ENCODE measurements at regions not wholly inside any gene's neighbourhood (a gene's known extent, or its start where the extent isn't known, plus 50 kb on each side); places are given as distances from the start of the nearest gene placed in this dataset.
A peak's percentile ranks its signal among the peaks of the same experiment; 100 is the strongest.

DNA sequence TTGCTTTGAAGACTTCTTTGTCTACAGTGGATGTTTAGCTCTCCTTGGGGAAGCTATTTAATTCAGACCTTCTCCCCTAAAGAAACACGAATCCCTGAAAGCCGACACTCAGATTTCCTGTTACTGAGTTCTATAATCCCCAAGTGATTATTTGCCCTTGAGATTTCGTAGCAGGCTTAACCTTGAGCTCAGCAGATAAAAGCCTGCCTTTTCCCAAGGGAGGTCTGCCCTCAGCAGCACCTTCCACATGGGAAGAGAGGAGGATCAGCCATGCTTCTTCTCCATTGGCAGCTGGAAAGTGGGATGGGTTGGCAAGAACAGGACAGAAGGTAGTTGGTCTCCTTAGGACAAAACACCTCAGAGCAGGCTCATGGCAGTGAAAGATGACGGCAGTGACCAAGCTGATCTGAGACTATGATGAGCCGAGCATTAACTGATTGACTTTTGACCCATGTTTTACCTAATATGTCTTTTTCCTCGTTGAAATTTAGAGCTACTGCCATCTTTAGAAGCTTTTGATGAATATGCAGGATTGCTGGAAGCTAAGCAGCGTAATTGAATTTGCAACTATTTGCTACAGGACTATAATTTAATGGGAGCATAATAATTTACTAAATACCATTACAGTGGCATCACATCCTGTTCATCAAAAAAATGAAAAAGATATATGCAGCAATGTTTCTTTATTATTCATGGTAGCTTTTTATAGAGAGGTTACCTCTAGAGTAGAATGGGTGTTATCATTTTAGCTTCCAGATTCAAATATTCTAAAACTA lies 511.1 kb upstream of the ID2 start:
- 67 to 72% (median 70%) methylated on average over 7 of the region's 7 CpGs for WGBS, 4 donors
- Histone ChIP-seq H3K27ac (no peak overlapping the region), H3K4me1 (peaks cover 0 to 22% (median 6%) of the 10 kb centered on the region in 12 donors), H3K9me3 (peaks cover 0 to 7% (median 0%) of the 10 kb centered on the region in 12 donors), H3K4me3 (no peak overlapping the region), H3K36me3 (no peaks in the 10 kb centered on the region), H3K27me3 (no peaks in the 10 kb centered on the region)
- no peak for ATAC-seq
- intact Hi-C loops (cut with DNase I), result no loop called here
- no peak for DNase-seq
- TF ChIP-seq, protein P1, sequence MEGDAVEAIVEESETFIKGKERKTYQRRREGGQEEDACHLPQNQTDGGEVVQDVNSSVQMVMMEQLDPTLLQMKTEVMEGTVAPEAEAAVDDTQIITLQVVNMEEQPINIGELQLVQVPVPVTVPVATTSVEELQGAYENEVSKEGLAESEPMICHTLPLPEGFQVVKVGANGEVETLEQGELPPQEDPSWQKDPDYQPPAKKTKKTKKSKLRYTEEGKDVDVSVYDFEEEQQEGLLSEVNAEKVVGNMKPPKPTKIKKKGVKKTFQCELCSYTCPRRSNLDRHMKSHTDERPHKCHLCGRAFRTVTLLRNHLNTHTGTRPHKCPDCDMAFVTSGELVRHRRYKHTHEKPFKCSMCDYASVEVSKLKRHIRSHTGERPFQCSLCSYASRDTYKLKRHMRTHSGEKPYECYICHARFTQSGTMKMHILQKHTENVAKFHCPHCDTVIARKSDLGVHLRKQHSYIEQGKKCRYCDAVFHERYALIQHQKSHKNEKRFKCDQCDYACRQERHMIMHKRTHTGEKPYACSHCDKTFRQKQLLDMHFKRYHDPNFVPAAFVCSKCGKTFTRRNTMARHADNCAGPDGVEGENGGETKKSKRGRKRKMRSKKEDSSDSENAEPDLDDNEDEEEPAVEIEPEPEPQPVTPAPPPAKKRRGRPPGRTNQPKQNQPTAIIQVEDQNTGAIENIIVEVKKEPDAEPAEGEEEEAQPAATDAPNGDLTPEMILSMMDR (IDR thresholded peaks at IDR 0.05), result no peak
- no peak for TF ChIP-seq POLR2A (IDR thresholded peaks at IDR 0.05)

DNA sequence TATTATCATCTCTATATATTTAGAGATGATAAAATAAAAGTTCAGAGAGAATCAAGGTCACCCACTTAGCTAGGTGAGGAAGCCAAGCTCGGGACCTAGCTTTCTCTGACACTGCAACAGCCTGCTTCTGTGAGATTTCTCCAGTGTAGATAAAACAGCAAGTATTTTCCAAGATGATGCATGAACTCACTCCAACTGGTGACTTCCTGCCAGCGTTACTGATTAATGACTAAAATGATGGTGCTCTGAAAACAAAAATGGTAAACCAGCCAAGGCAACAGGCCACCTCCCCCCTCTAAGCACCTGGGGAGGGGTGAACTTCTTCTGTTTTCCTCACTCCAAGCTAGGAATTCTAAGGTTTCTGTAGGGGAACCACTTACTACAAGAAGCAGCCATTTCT lies 510.2 kb upstream of the ID2 start:
- H3K27ac ChIP-seq, result no peak overlapping the region
- WGBS, 4 donors, result 5 to 15% (median 11%) methylated on average over 2 of the region's 2 CpGs
- peaks cover 0 to 22% (median 6%) of the 10 kb centered on the region in 12 donors for H3K4me1 ChIP-seq
- TF ChIP-seq POLR2A (IDR thresholded peaks at IDR 0.05), result no peak
- TF ChIP-seq, protein P1 (IDR thresholded peaks at IDR 0.05), result no peak
- H3K36me3 ChIP-seq, result no peaks in the 10 kb centered on the region
- H3K9me3 ChIP-seq, result peaks cover 0 to 9% (median 0%) of the 10 kb centered on the region in 12 donors
- no peak overlapping the region for H3K4me3 ChIP-seq
- ATAC-seq (peak in 3 of 4 donors; percentile 39 to 72 (median 56)), DNase-seq (no peak)
- intact Hi-C loops (cut with DNase I), result no loop called here
- no peaks in the 10 kb centered on the region for H3K27me3 ChIP-seq

DNA sequence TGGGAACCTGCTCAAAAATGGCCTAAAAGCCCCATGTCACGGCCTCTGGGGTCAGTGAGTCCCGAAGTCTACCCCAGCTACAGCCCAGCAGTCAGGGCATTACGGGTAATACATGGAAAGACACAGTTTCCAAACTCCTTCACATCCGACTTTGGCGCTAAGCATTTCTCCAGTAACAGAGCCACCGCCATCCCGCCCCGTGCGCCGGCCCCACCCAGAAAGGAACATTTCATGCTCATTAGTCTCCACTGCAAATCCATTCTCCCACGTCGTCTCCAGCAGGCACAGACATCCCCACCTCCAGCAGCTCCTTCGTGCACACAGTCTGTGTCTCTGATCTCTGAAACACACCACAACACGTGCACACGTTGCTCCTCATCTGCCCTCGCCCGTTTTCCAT lies 509.2 kb upstream of the ID2 start:
- TF ChIP-seq POLR2A (IDR thresholded peaks at IDR 0.05), result no peak
- TF ChIP-seq, protein P1 (IDR thresholded peaks at IDR 0.05), result no peak
- no peaks in the 10 kb centered on the region for H3K27me3 ChIP-seq
- H3K36me3 ChIP-seq, result no peaks in the 10 kb centered on the region
- ATAC-seq (no peak), DNase-seq (no peak)
- intact Hi-C loops (cut with DNase I), result no loop called here
- WGBS, 4 donors, result 97 to 98% (median 98%) methylated on average over 17 of the region's 17 CpGs
- H3K27ac ChIP-seq, result no peak overlapping the region
- peaks cover 0 to 9% (median 0%) of the 10 kb centered on the region in 12 donors for H3K9me3 ChIP-seq
- no peak overlapping the region for H3K4me3 ChIP-seq
- H3K4me1 ChIP-seq, result peaks cover 0 to 22% (median 6%) of the 10 kb centered on the region in 12 donors

DNA sequence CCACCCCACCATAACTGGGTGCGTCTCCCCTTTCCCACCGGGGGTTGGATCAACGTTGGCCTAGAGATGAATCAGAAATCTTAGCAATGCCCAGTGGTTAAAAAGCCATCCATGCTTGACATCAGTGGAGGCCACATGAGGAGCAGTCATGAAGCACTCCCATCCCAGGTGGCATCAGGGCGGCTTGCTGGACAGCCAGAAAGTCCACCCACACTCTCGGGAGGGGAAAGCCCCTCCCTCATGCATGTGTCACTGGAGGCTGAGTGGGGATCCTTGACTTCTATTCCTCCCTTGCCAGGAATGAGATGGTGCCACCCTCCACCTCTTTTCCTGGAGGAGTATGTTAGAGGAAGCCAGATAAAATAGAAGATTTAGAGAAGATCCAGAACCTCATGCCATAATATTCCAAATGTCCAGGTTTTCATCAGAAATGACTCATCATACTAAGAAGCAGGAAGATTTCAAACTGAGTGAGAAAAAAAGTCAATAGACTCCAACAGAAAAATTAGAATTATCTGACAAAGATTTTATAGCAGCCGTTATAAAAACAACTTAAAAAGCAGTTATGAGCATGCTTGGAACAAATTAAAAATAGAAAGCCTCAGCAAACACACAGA lies 507.1 kb upstream of the ID2 start:
- DNase-seq (no peak), ATAC-seq (peak in 1 of 4 donors; percentile 36)
- Histone ChIP-seq H3K36me3 (no peaks in the 10 kb centered on the region), H3K27ac (peak overlapping the region in 2 of 12 donors; percentile 1 to 15), H3K27me3 (no peaks in the 10 kb centered on the region), H3K9me3 (peaks cover 0 to 12% (median 0%) of the 10 kb centered on the region in 12 donors), H3K4me1 (peaks cover 0 to 22% (median 6%) of the 10 kb centered on the region in 12 donors), H3K4me3 (no peak overlapping the region)
- no peak for TF ChIP-seq POLR2A (IDR thresholded peaks at IDR 0.05)
- TF ChIP-seq, protein P1 (IDR thresholded peaks at IDR 0.05), result no peak
- intact Hi-C loops (cut with DNase I), result loop anchor here in 1 of 10 donors (2.0 kb wide), 1 partner anchor 30 kb away; no protein-coding TSS in a partner anchor
- WGBS, 4 donors, result 82 to 85% (median 85%) methylated on average over 6 of the region's 6 CpGs

Data from heart left ventricle (tissue), 16 donors.